KMS-11 (cell line): ENCODE measurements at regions not wholly inside any gene's neighbourhood (a gene's known extent, or its start where the extent isn't known, plus 50 kb on each side); places are given as distances from the start of the nearest gene placed in this dataset.

Experiments used
- H2AFZ ChIP-seq: fragments of 200-600 bp; sonication (generic); 2 replicates; pipeline ENCODE4 v1.6.1; 2016; ENCODE audit warnings: antibody characterized with exemption, mixed run types, low read depth
- H3K27ac ChIP-seq: fragments of 200-600 bp; sonication (generic); 2 replicates; pipeline ENCODE4 v1.6.1; 2016; ENCODE audit warnings: mild to moderate bottlenecking, mixed run types
- H3K27me3 ChIP-seq: fragments of 200-600 bp; sonication (generic); 2 replicates; pipeline ENCODE4 v1.6.1; 2017; ENCODE audit warnings: mild to moderate bottlenecking, low read depth, mixed run types, moderate library complexity; ENCODE audit not compliant: insufficient read depth
- H3K36me3 ChIP-seq: fragments of 200-600 bp; sonication (generic); 2 replicates; pipeline ENCODE4 v1.6.1; 2017; ENCODE audit warnings: mild to moderate bottlenecking, mixed run types; ENCODE audit not compliant: insufficient read depth
- H3K4me1 ChIP-seq: fragments of 200-600 bp; sonication (generic); 2 replicates; pipeline ENCODE4 v1.6.1; 2016; ENCODE audit warnings: mild to moderate bottlenecking, low read depth, mixed run types; ENCODE audit not compliant: poor library complexity, severe bottlenecking
- H3K4me2 ChIP-seq: fragments of 200-600 bp; sonication (generic); 2 replicates; pipeline ENCODE4 v1.7.0; 2016; ENCODE audit warnings: mild to moderate bottlenecking, mixed run types
- H3K4me3 ChIP-seq: fragments of 200-600 bp; sonication (generic); IDR thresholded peaks from 2 replicates; pipeline ENCODE4 v1.6.1; 2017; ENCODE audit warnings: low read depth, low read length, mixed read lengths; ENCODE audit not compliant: insufficient read depth
- H3K79me2 ChIP-seq: fragments of 200-600 bp; sonication (generic); 2 replicates; pipeline ENCODE4 v1.6.1; 2016; ENCODE audit warnings: low read depth, mixed run types; ENCODE audit not compliant: insufficient read depth
- H3K9ac ChIP-seq: fragments of 200-600 bp; sonication (generic); 2 replicates; pipeline ENCODE4 v1.6.1; 2016; ENCODE audit warnings: mild to moderate bottlenecking, mixed run types
- H4K20me1 ChIP-seq: fragments of 200-600 bp; sonication (generic); 2 replicates; pipeline ENCODE4 v1.6.1; 2016; ENCODE audit warnings: mild to moderate bottlenecking, mixed run types; ENCODE audit not compliant: insufficient read depth
- CTCF ChIP-seq: fragments of 200-600 bp; sonication (generic); conservative IDR thresholded peaks from 2 replicates; pipeline ENCODE4 v1.6.1; 2017; ENCODE audit warnings: low read depth, mild to moderate bottlenecking, antibody characterized with exemption, low read length, moderate library complexity, mixed read lengths

GRCh38 chr10:2951235-2951835 lies 116.0 kb upstream of the PFKP start:
- peak overlapping the region; percentile 5; the same call in 1 of the 2 replicates for H3K27ac ChIP-seq
- no peaks in the 10 kb centered on the region for H3K36me3 ChIP-seq
- no peaks in the 10 kb centered on the region for H3K79me2 ChIP-seq
- H3K4me3 ChIP-seq, result no peak overlapping the region
- H3K4me2 ChIP-seq, result no peak overlapping the region
- TF ChIP-seq CTCF, result no peak
- H2AFZ ChIP-seq, result no peak overlapping the region
- no peaks in the 10 kb centered on the region for H4K20me1 ChIP-seq
- H3K4me1 ChIP-seq, result peaks cover 51% of the 10 kb centered on the region
- H3K9ac ChIP-seq, result no peak overlapping the region
- H3K27me3 ChIP-seq, result no peaks in the 10 kb centered on the region

GRCh38 chr10:2950546-2950945 lies 116.8 kb upstream of the PFKP start:
- Histone ChIP-seq H3K27ac (no peak overlapping the region; the same call in 1 of the 2 replicates), H2AFZ (no peak overlapping the region), H3K79me2 (no peaks in the 10 kb centered on the region), H3K4me3 (no peak overlapping the region), H3K4me1 (peaks cover 55% of the 10 kb centered on the region), H3K27me3 (no peaks in the 10 kb centered on the region), H3K9ac (no peak overlapping the region), H3K4me2 (no peak overlapping the region), H3K36me3 (no peaks in the 10 kb centered on the region), H4K20me1 (no peaks in the 10 kb centered on the region)
- no peak for TF ChIP-seq CTCF

GRCh38 chr10:2949948-2950354 lies 117.4 kb upstream of the PFKP start:
- Histone ChIP-seq H3K27ac (peak overlapping the region; percentile 99), H3K36me3 (no peaks in the 10 kb centered on the region), H4K20me1 (no peaks in the 10 kb centered on the region), H3K4me1 (peaks cover 55% of the 10 kb centered on the region), H3K79me2 (no peaks in the 10 kb centered on the region), H3K4me2 (peak overlapping the region; percentile 85; the same call in 1 of the 2 replicates), H2AFZ (no peak overlapping the region), H3K9ac (no peak overlapping the region), H3K27me3 (no peaks in the 10 kb centered on the region), H3K4me3 (no peak overlapping the region)
- no peak for TF ChIP-seq CTCF

- peaks cover 55% of the 10 kb centered on the region for H3K4me1 ChIP-seq
- H3K9ac ChIP-seq, result peak overlapping the region; percentile 86
- no peak overlapping the region for H3K4me3 ChIP-seq
- H2AFZ ChIP-seq, result peak overlapping the region; percentile 57
- no peaks in the 10 kb centered on the region for H3K27me3 ChIP-seq
- H3K27ac ChIP-seq, result peak overlapping the region; percentile 99
- no peak for TF ChIP-seq CTCF
- peak overlapping the region; percentile 85 for H3K4me2 ChIP-seq
- no peaks in the 10 kb centered on the region for H4K20me1 ChIP-seq
- H3K36me3 ChIP-seq, result no peaks in the 10 kb centered on the region
- H3K79me2 ChIP-seq, result no peaks in the 10 kb centered on the region
These were observed 118.0 kb upstream of the PFKP start for GRCh38 chr10:2949221-2949947.
